WTC11 (cell line): ENCODE measurements at regions not wholly inside any gene's neighbourhood (a gene's known extent, or its start where the extent isn't known, plus 50 kb on each side); places are given as distances from the start of the nearest gene placed in this dataset.

Source experiments
- ATAC-seq: fragments of 200-7000 bp; cut with Tn5 transposase; 2 replicates; pipeline ENCODE4 v1.10.0; 2021; ENCODE audit warnings: mild to moderate bottlenecking, moderate library complexity
- CTCF ChIA-PET: fragments of 300-600 bp; sonication (Branson Sonifier 250); formaldehyde crosslinking; loops from one replicate; lab custom pipeline; 2021; ENCODE audit warnings: antibody characterized with exemption; lab: Charles Lee
- POLR2A ChIA-PET: fragments of 350-600 bp; sonication (Branson Sonifier 250); formaldehyde crosslinking; loops from one replicate; lab custom pipeline; 2021; ENCODE audit warnings: antibody characterized with exemption; lab: Charles Lee
- DNase-seq: peaks from one replicate; pipeline ENCODE4 v3.0.0; 2021; ENCODE audit warnings: low spot score
- H3K27ac Mint-ChIP-seq: 2 replicates; pipeline ENCODE4 v1.8.0; 2021; ENCODE audit warnings: mixed read lengths
- H3K27me3 Mint-ChIP-seq: 2 replicates; pipeline ENCODE4 v1.8.0; 2021; ENCODE audit warnings: low read depth, mild to moderate bottlenecking, moderate library complexity, mixed read lengths
- H3K36me3 Mint-ChIP-seq: 2 replicates; pipeline ENCODE4 v1.8.0; 2021; ENCODE audit warnings: mixed read lengths
- H3K4me1 Mint-ChIP-seq: 2 replicates; pipeline ENCODE4 v1.8.0; 2022; ENCODE audit warnings: mixed read lengths
- H3K4me3 Mint-ChIP-seq: 2 replicates; pipeline ENCODE4 v1.8.0; 2021; ENCODE audit warnings: mild to moderate bottlenecking, moderate library complexity, mixed read lengths
- H3K9me3 Mint-ChIP-seq: 2 replicates; pipeline ENCODE4 v1.8.0; 2021; ENCODE audit warnings: mixed read lengths
- CBFB ChIP-seq: sonication (generic); formaldehyde crosslinking; IDR thresholded peaks from 2 replicates; pipeline ENCODE4 v1.8.1; 2022; ENCODE audit warnings: mild to moderate bottlenecking, low read depth, missing genetic modification reagents
- CREB1 ChIP-seq: sonication (generic); formaldehyde crosslinking; IDR thresholded peaks from 2 replicates; pipeline ENCODE4 v1.8.0; 2023; ENCODE audit warnings: mild to moderate bottlenecking, missing genetic modification reagents
- GABPB1 ChIP-seq: sonication (generic); formaldehyde crosslinking; IDR thresholded peaks from 2 replicates; pipeline ENCODE4 v1.8.1; 2023; ENCODE audit warnings: mild to moderate bottlenecking, missing genetic modification reagents
- NFE2L1 ChIP-seq: sonication (generic); formaldehyde crosslinking; IDR thresholded peaks from 2 replicates; pipeline ENCODE4 v1.8.1; 2023; ENCODE audit warnings: missing genetic modification reagents
- NFYB ChIP-seq: sonication (generic); formaldehyde crosslinking; conservative IDR thresholded peaks from 2 replicates; pipeline ENCODE4 v1.8.0; 2022; ENCODE audit warnings: low read depth, missing genetic modification reagents
- TEAD1 ChIP-seq: sonication (generic); formaldehyde crosslinking; IDR thresholded peaks from 2 replicates; pipeline ENCODE4 v1.8.0; 2022; ENCODE audit warnings: mild to moderate bottlenecking, missing genetic modification reagents
- ZNF317 ChIP-seq: sonication (generic); formaldehyde crosslinking; IDR thresholded peaks from 2 replicates; pipeline ENCODE4 v1.8.1; 2023; ENCODE audit warnings: low read depth, mild to moderate bottlenecking, moderate library complexity, missing genetic modification reagents, borderline replicate concordance
- ZNF416 ChIP-seq: fragments of 250-450 bp; sonication (Bioruptor Pico); IDR thresholded peaks from 2 replicates; pipeline ENCODE4 v1.9.0; 2021; ENCODE audit warnings: mild to moderate bottlenecking, inconsistent platforms
- TF ChIP-seq, protein P1 (sequence below): sonication (generic); formaldehyde crosslinking; IDR thresholded peaks from 2 replicates; pipeline ENCODE4 v1.8.1; 2022; ENCODE audit warnings: low read depth, mild to moderate bottlenecking, moderate library complexity, missing genetic modification reagents, borderline replicate concordance
- TF ChIP-seq, protein P2 (sequence below): fragments of 250-450 bp; sonication (Bioruptor Pico); IDR thresholded peaks from 2 replicates; pipeline ENCODE4 v1.9.0; 2021; ENCODE audit warnings: mild to moderate bottlenecking
- TF ChIP-seq, protein P3 (sequence below): fragments of 200-600 bp; IDR thresholded peaks from 2 replicates; pipeline ENCODE4 v1.8.0; 2022; ENCODE audit warnings: antibody characterized with exemption
- TF ChIP-seq, protein P4 (sequence below): sonication (generic); formaldehyde crosslinking; IDR thresholded peaks from 2 replicates; pipeline ENCODE4 v1.8.1; 2022; ENCODE audit warnings: missing genetic modification reagents, borderline replicate concordance
- TF ChIP-seq, protein P5 (sequence below): sonication (generic); formaldehyde crosslinking; conservative IDR thresholded peaks from 2 replicates; pipeline ENCODE4 v1.8.1; 2022; ENCODE audit warnings: mild to moderate bottlenecking, missing genetic modification reagents
- TF ChIP-seq, protein P6 (sequence below): sonication (generic); formaldehyde crosslinking; IDR thresholded peaks from 2 replicates; pipeline ENCODE4 v1.8.1; 2023; ENCODE audit warnings: mild to moderate bottlenecking, missing genetic modification reagents, moderate library complexity
- TF ChIP-seq, protein P7 (sequence below): sonication (generic); formaldehyde crosslinking; IDR thresholded peaks from 2 replicates; pipeline ENCODE4 v1.8.0; 2023; ENCODE audit warnings: mild to moderate bottlenecking, missing genetic modification reagents
- TF ChIP-seq, protein P8 (sequence below): sonication (generic); formaldehyde crosslinking; IDR thresholded peaks from 2 replicates; pipeline ENCODE4 v1.8.0; 2023; ENCODE audit warnings: missing genetic modification reagents, mild to moderate bottlenecking, borderline replicate concordance
- TF ChIP-seq, protein P9 (sequence below): sonication (generic); formaldehyde crosslinking; IDR thresholded peaks from 2 replicates; pipeline ENCODE4 v1.8.1; 2023; ENCODE audit warnings: mild to moderate bottlenecking, missing genetic modification reagents

DNA sequence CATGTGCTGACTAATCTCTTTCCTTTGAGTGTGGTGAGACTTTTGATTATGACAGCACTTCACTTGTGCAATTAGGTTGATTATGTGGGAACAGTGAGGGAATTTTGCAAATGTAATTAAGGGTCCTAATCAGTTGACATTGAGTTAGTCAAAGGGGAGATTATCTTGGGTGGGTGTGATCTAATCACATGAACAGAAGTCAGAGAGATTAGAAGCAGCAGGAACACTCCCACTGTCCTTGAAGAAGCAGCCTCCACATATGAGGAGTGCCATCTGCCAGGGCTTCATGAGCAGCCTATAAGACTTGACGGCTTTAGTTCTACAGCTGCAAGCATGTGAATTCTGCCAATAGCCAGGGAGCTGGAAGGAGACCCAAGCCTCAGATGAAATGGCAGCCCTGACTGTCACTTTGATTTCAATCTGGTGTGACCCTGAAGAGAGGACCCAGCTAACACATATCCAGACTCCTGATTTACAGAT lies 89.4 kb upstream of the APCDD1 start:
- ChIA-PET POLR2A (no interaction called here), CTCF (no interaction called here)
- Mint-ChIP-seq H3K4me1 (peaks cover 8% of the 10 kb centered on the region), H3K27ac (no peak overlapping the region), H3K27me3 (peaks cover 6% of the 10 kb centered on the region; the same call in 1 of the 2 replicates), H3K4me3 (no peak overlapping the region), H3K9me3 (peaks cover 28% of the 10 kb centered on the region), H3K36me3 (peaks cover 11% of the 10 kb centered on the region)
- DNase-seq, result no peak
- ATAC-seq, result no peak
- TF ChIP-seq, protein P1, sequence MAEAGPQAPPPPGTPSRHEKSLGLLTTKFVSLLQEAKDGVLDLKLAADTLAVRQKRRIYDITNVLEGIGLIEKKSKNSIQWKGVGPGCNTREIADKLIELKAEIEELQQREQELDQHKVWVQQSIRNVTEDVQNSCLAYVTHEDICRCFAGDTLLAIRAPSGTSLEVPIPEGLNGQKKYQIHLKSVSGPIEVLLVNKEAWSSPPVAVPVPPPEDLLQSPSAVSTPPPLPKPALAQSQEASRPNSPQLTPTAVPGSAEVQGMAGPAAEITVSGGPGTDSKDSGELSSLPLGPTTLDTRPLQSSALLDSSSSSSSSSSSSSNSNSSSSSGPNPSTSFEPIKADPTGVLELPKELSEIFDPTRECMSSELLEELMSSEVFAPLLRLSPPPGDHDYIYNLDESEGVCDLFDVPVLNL (CRISPR knock-in tag), result no peak
- TF ChIP-seq, protein P2, sequence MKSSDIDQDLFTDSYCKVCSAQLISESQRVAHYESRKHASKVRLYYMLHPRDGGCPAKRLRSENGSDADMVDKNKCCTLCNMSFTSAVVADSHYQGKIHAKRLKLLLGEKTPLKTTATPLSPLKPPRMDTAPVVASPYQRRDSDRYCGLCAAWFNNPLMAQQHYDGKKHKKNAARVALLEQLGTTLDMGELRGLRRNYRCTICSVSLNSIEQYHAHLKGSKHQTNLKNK, result no peak

DNA sequence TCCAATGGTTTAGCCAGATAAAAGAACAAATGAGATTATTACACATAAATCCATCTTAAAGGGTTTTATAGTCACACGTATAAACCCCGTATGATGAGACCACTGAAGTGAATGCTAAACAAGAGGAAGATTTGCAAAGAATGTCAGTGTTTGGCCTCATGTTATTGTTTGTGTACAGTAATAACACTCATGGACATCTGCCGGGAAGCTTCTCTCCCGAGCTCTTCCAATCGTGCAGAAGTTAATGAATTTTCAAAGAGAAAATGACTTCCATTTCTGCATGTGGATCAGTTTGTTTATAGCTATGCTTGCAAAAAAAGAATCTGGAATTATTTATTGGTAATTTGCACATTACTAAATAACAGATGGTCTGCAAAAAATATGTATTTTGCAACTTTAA lies 88.5 kb upstream of the APCDD1 start:
- ATAC-seq (no peak), DNase-seq (no peak)
- TF ChIP-seq, protein P3, sequence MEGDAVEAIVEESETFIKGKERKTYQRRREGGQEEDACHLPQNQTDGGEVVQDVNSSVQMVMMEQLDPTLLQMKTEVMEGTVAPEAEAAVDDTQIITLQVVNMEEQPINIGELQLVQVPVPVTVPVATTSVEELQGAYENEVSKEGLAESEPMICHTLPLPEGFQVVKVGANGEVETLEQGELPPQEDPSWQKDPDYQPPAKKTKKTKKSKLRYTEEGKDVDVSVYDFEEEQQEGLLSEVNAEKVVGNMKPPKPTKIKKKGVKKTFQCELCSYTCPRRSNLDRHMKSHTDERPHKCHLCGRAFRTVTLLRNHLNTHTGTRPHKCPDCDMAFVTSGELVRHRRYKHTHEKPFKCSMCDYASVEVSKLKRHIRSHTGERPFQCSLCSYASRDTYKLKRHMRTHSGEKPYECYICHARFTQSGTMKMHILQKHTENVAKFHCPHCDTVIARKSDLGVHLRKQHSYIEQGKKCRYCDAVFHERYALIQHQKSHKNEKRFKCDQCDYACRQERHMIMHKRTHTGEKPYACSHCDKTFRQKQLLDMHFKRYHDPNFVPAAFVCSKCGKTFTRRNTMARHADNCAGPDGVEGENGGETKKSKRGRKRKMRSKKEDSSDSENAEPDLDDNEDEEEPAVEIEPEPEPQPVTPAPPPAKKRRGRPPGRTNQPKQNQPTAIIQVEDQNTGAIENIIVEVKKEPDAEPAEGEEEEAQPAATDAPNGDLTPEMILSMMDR, result no peak
- TF ChIP-seq CREB1 (CRISPR knock-in tag) (no peak), ZNF317 (CRISPR knock-in tag) (no peak), CBFB (no peak), ZNF416 (CRISPR knock-in tag) (no peak), GABPB1 (no peak), NFE2L1 (no peak), NFYB (no peak), TEAD1 (no peak)
- TF ChIP-seq, protein P4, sequence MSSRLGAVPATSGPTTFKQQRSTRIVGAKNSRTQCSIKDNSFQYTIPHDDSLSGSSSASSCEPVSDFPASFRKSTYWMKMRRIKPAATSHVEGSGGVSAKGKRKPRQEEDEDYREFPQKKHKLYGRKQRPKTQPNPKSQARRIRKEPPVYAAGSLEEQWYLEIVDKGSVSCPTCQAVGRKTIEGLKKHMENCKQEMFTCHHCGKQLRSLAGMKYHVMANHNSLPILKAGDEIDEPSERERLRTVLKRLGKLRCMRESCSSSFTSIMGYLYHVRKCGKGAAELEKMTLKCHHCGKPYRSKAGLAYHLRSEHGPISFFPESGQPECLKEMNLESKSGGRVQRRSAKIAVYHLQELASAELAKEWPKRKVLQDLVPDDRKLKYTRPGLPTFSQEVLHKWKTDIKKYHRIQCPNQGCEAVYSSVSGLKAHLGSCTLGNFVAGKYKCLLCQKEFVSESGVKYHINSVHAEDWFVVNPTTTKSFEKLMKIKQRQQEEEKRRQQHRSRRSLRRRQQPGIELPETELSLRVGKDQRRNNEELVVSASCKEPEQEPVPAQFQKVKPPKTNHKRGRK (CRISPR knock-in tag), result no peak
- TF ChIP-seq, protein P5, sequence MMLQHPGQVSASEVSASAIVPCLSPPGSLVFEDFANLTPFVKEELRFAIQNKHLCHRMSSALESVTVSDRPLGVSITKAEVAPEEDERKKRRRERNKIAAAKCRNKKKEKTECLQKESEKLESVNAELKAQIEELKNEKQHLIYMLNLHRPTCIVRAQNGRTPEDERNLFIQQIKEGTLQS, result no peak
- TF ChIP-seq, protein P6, sequence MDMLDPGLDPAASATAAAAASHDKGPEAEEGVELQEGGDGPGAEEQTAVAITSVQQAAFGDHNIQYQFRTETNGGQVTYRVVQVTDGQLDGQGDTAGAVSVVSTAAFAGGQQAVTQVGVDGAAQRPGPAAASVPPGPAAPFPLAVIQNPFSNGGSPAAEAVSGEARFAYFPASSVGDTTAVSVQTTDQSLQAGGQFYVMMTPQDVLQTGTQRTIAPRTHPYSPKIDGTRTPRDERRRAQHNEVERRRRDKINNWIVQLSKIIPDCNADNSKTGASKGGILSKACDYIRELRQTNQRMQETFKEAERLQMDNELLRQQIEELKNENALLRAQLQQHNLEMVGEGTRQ, result no peak
- TF ChIP-seq, protein P7, sequence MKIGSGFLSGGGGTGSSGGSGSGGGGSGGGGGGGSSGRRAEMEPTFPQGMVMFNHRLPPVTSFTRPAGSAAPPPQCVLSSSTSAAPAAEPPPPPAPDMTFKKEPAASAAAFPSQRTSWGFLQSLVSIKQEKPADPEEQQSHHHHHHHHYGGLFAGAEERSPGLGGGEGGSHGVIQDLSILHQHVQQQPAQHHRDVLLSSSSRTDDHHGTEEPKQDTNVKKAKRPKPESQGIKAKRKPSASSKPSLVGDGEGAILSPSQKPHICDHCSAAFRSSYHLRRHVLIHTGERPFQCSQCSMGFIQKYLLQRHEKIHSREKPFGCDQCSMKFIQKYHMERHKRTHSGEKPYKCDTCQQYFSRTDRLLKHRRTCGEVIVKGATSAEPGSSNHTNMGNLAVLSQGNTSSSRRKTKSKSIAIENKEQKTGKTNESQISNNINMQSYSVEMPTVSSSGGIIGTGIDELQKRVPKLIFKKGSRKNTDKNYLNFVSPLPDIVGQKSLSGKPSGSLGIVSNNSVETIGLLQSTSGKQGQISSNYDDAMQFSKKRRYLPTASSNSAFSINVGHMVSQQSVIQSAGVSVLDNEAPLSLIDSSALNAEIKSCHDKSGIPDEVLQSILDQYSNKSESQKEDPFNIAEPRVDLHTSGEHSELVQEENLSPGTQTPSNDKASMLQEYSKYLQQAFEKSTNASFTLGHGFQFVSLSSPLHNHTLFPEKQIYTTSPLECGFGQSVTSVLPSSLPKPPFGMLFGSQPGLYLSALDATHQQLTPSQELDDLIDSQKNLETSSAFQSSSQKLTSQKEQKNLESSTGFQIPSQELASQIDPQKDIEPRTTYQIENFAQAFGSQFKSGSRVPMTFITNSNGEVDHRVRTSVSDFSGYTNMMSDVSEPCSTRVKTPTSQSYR (CRISPR knock-in tag), result no peak
- TF ChIP-seq, protein P8, sequence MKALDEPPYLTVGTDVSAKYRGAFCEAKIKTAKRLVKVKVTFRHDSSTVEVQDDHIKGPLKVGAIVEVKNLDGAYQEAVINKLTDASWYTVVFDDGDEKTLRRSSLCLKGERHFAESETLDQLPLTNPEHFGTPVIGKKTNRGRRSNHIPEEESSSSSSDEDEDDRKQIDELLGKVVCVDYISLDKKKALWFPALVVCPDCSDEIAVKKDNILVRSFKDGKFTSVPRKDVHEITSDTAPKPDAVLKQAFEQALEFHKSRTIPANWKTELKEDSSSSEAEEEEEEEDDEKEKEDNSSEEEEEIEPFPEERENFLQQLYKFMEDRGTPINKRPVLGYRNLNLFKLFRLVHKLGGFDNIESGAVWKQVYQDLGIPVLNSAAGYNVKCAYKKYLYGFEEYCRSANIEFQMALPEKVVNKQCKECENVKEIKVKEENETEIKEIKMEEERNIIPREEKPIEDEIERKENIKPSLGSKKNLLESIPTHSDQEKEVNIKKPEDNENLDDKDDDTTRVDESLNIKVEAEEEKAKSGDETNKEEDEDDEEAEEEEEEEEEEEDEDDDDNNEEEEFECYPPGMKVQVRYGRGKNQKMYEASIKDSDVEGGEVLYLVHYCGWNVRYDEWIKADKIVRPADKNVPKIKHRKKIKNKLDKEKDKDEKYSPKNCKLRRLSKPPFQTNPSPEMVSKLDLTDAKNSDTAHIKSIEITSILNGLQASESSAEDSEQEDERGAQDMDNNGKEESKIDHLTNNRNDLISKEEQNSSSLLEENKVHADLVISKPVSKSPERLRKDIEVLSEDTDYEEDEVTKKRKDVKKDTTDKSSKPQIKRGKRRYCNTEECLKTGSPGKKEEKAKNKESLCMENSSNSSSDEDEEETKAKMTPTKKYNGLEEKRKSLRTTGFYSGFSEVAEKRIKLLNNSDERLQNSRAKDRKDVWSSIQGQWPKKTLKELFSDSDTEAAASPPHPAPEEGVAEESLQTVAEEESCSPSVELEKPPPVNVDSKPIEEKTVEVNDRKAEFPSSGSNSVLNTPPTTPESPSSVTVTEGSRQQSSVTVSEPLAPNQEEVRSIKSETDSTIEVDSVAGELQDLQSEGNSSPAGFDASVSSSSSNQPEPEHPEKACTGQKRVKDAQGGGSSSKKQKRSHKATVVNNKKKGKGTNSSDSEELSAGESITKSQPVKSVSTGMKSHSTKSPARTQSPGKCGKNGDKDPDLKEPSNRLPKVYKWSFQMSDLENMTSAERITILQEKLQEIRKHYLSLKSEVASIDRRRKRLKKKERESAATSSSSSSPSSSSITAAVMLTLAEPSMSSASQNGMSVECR (CRISPR knock-in tag), result no peak
- TF ChIP-seq, protein P9, sequence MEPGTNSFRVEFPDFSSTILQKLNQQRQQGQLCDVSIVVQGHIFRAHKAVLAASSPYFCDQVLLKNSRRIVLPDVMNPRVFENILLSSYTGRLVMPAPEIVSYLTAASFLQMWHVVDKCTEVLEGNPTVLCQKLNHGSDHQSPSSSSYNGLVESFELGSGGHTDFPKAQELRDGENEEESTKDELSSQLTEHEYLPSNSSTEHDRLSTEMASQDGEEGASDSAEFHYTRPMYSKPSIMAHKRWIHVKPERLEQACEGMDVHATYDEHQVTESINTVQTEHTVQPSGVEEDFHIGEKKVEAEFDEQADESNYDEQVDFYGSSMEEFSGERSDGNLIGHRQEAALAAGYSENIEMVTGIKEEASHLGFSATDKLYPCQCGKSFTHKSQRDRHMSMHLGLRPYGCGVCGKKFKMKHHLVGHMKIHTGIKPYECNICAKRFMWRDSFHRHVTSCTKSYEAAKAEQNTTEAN (CRISPR knock-in tag), result no peak
- Mint-ChIP-seq H3K27ac (no peak overlapping the region), H3K4me1 (peaks cover 13% of the 10 kb centered on the region), H3K27me3 (peaks cover 6% of the 10 kb centered on the region; the same call in 1 of the 2 replicates), H3K4me3 (no peak overlapping the region), H3K36me3 (peaks cover 11% of the 10 kb centered on the region), H3K9me3 (peaks cover 28% of the 10 kb centered on the region)
- ChIA-PET CTCF (no interaction called here), POLR2A (interaction anchor here (1.0 kb wide), 1 partner anchor 103 kb away, joined by 3 read pairs; no protein-coding TSS in a partner anchor)
